Panc1 (cell line): ENCODE measurements at regions not wholly inside any gene's neighbourhood (a gene's known extent, or its start where the extent isn't known, plus 50 kb on each side); places are given as distances from the start of the nearest gene placed in this dataset.
A peak's percentile ranks its signal among the peaks of the same experiment; 100 is the strongest.

Experiments
- ATAC-seq: fragments of 200-7000 bp; cut with Tn5 transposase; 2 replicates; pipeline ENCODE4 v1.9.1; 2020; ENCODE audit warnings: mild to moderate bottlenecking, moderate library complexity
- BruUV-seq: library from RNA; stranded (reverse); fragments of 400-500 nt; replicated peaks from 2 replicates; lab custom pipeline; 2021; lab: Mats Ljungman, UMichigan
- CTCF ChIA-PET: fragments of 300-600 bp; sonication (Branson Sonifier 250); formaldehyde crosslinking; loops from one replicate; lab custom pipeline; 2022; ENCODE audit warnings: antibody characterized with exemption; lab: Charles Lee
- POLR2A ChIA-PET: fragments of 300-600 bp; sonication (Branson Sonifier 250); formaldehyde crosslinking; loops from one replicate; lab custom pipeline; 2022; ENCODE audit warnings: antibody characterized with exemption; lab: Charles Lee
- DNase-seq: peaks from one replicate; pipeline ENCODE4 v3.0.0-alpha.2; 2010; ENCODE audit warnings: low read depth, low spot score
- H3K27ac ChIP-seq: 2 replicates; pipeline ENCODE4 v1.5.1; 2011; ENCODE audit warnings: mild to moderate bottlenecking, low read length, inconsistent platforms
- H3K27me3 ChIP-seq: fragments of 200-500 bp; sonication (Bioruptor generic); 2 replicates; pipeline ENCODE4 v1.6.0; 2014; ENCODE audit warnings: low read length, inconsistent platforms; ENCODE audit not compliant: control insufficient read depth, insufficient read depth
- H3K36me3 ChIP-seq: fragments of 200-500 bp; sonication (Bioruptor generic); 2 replicates; pipeline ENCODE4 v1.5.1; 2014; ENCODE audit warnings: inconsistent platforms, mild to moderate bottlenecking, low read length, moderate library complexity; ENCODE audit not compliant: control insufficient read depth, insufficient read depth
- H3K4me1 ChIP-seq: 2 replicates; pipeline ENCODE4 v1.5.1; 2011; ENCODE audit warnings: inconsistent platforms, mild to moderate bottlenecking, low read length, moderate library complexity; ENCODE audit not compliant: control insufficient read depth, insufficient read depth
- H3K4me3 ChIP-seq, 2 experiments: 2 replicates each; pipeline ENCODE4 v1.5.1; 2011 to 2012; ENCODE audit warnings: low read depth in 2 of 2, low read length in 2 of 2, mild to moderate bottlenecking in 2 of 2, inconsistent platforms in 1 of 2, moderate library complexity in 1 of 2
- H3K9me3 ChIP-seq: fragments of 200-500 bp; sonication (Bioruptor generic); 2 replicates; pipeline ENCODE4 v1.5.1; 2014; ENCODE audit warnings: low read depth, mild to moderate bottlenecking, inconsistent platforms, low read length, moderate library complexity; ENCODE audit not compliant: control insufficient read depth, insufficient read depth
- CTCF ChIP-seq: fragments of 450-650 bp; IDR thresholded peaks from 2 replicates; pipeline ENCODE4 v1.5.1; 2017; ENCODE audit warnings: mild to moderate bottlenecking
- POLR2AphosphoS5 ChIP-seq: IDR thresholded peaks from 2 replicates; pipeline ENCODE4 v1.6.1; 2012; ENCODE audit warnings: mild to moderate bottlenecking, low read depth, low read length, moderate library complexity
- REST ChIP-seq, 2 experiments: IDR thresholded peaks; 2 replicates each; pipeline ENCODE4 v1.6.1; 2011 to 2012; ENCODE audit warnings: low read depth in 2 of 2, control low read depth in 1 of 2, low read length in 1 of 2, mild to moderate bottlenecking in 1 of 2, moderate library complexity in 1 of 2; ENCODE audit not compliant: insufficient read depth in 1 of 2
- SIN3A ChIP-seq: IDR thresholded peaks from 2 replicates; pipeline ENCODE4 v1.6.1; 2012; ENCODE audit warnings: low read depth, mild to moderate bottlenecking, low read length, moderate library complexity, borderline replicate concordance; ENCODE audit not compliant: insufficient read depth
- TCF7L2 ChIP-seq: IDR thresholded peaks from 2 replicates; pipeline ENCODE4 v1.6.1; 2011; ENCODE audit warnings: mild to moderate bottlenecking, low read depth, low read length, inconsistent platforms
- in situ Hi-C: cut with HindIII; loops from 2 replicates; pipeline ENCODE4 v1.10.0; 2016; ENCODE audit warnings: low sequenced_read_pairs, low pct_unique_long_range_greater_than_20kb
- intact Hi-C: fragments of 100-400 bp; cut with micrococcal nuclease; formaldehyde crosslinking; loops from one replicate; pipeline ENCODE4 v1.10.0; 2022; ENCODE audit not compliant: unreplicated experiment

- ATAC-seq (no peak), DNase-seq (peak; percentile 17)
- intact Hi-C loops: no loop called here
- Histone ChIP-seq H3K4me1 (no peaks in the 10 kb centered on the region), H3K36me3 (no peaks in the 10 kb centered on the region), H3K9me3 (no peaks in the 10 kb centered on the region), H3K27me3 (no peaks in the 10 kb centered on the region), H3K27ac (no peak overlapping the region), H3K4me3 (no peak overlapping the region)
- ChIA-PET POLR2A (no interaction called here), CTCF (no interaction called here)
- in situ Hi-C loops: no loop called here
- no TSS peak for BruUV-seq
- TF ChIP-seq CTCF: peak; percentile 57
- TF ChIP-seq TCF7L2: no peak
Observed at GRCh38 chr9:82606492-82607382, 456.2 kb downstream of the RASEF start.

- in situ Hi-C loops: no loop called here
- ChIA-PET POLR2A (no interaction called here), CTCF (no interaction called here)
- Histone ChIP-seq H3K4me3 (no peak overlapping the region), H3K27me3 (no peaks in the 10 kb centered on the region), H3K36me3 (no peaks in the 10 kb centered on the region), H3K27ac (no peak overlapping the region), H3K9me3 (no peaks in the 10 kb centered on the region), H3K4me1 (no peaks in the 10 kb centered on the region)
- DNase-seq (no peak), ATAC-seq (no peak)
- intact Hi-C loops: no loop called here
- TF ChIP-seq TCF7L2 (no peak), POLR2AphosphoS5 (no peak), SIN3A (no peak), CTCF (no peak), REST (IDR thresholded peaks at IDR 0.05; ENCODE audit: insufficient read depth in 1 of 2, low read depth in 2 of 2, low read length in 1 of 2) (no peak)
- no TSS peak for BruUV-seq
Observed at GRCh38 chr9:82608487-82608886, 454.5 kb downstream of the RASEF start.
